Activated B cell treated with CpG ODN at 0.5 μM for 24 hours (primary cell): ENCODE measurements at regions not wholly inside any gene's neighbourhood (a gene's known extent, or its start where the extent isn't known, plus 50 kb on each side); places are given as distances from the start of the nearest gene placed in this dataset.

Source experiments
- ATAC-seq: fragments of 200-7000 bp; cut with Tn5 transposase; one replicate; pipeline ENCODE4 v1.10.0; 2021; ENCODE audit warnings: low read depth, mild to moderate bottlenecking, moderate library complexity
- CTCF ChIA-PET: fragments of 350-600 bp; sonication (Branson Sonifier 250); formaldehyde crosslinking; loops from one replicate; lab custom pipeline; 2021; ENCODE audit warnings: antibody characterized with exemption; lab: Charles Lee
- POLR2A ChIA-PET: fragments of 350-600 bp; sonication (Branson Sonifier 250); formaldehyde crosslinking; loops from one replicate; lab custom pipeline; 2021; ENCODE audit warnings: antibody characterized with exemption; lab: Charles Lee
- DNase-seq: peaks from one replicate; pipeline ENCODE4 v3.0.0; 2022
- H3K27ac Mint-ChIP-seq: one replicate; pipeline ENCODE4 v1.8.0; 2020; ENCODE audit warnings: mixed read lengths
- H3K27me3 Mint-ChIP-seq: one replicate; pipeline ENCODE4 v1.8.0; 2021; ENCODE audit warnings: mixed read lengths
- H3K36me3 Mint-ChIP-seq: one replicate; pipeline ENCODE4 v1.8.0; 2021; ENCODE audit warnings: low read depth, mixed read lengths
- H3K4me1 Mint-ChIP-seq: one replicate; pipeline ENCODE4 v1.8.0; 2021; ENCODE audit warnings: mixed read lengths
- H3K4me3 Mint-ChIP-seq: one replicate; pipeline ENCODE4 v1.8.0; 2020; ENCODE audit warnings: mild to moderate bottlenecking, mixed read lengths
- H3K9me3 Mint-ChIP-seq: one replicate; pipeline ENCODE4 v1.8.0; 2020; ENCODE audit warnings: mixed read lengths
- CTCF ChIP-seq: fragments of 200-600 bp; IDR thresholded peaks from one replicate; pipeline ENCODE4 v1.8.0; 2022; ENCODE audit warnings: antibody characterized with exemption, mild to moderate bottlenecking
- intact Hi-C: fragments of 100-400 bp; cut with micrococcal nuclease; formaldehyde crosslinking; loops from one replicate; pipeline ENCODE4 v1.15.1; 2024

GRCh38 chr12:30427555-30427954, 268.1 kb downstream of the IPO8 start:
- no peak for TF ChIP-seq CTCF
- Mint-ChIP-seq H3K4me3 (no peak overlapping the region), H3K27ac (no peak overlapping the region), H3K27me3 (no peaks in the 10 kb centered on the region), H3K9me3 (peaks cover 10% of the 10 kb centered on the region), H3K36me3 (no peaks in the 10 kb centered on the region), H3K4me1 (no peaks in the 10 kb centered on the region)
- ChIA-PET POLR2A (no interaction called here), CTCF (no interaction called here)
- intact Hi-C loops: no loop called here
- no peak for ATAC-seq
- no peak for DNase-seq

GRCh38 chr12:30425445-30425844, 270.2 kb downstream of the IPO8 start:
- intact Hi-C loops: no loop called here
- CTCF ChIA-PET: no interaction called here
- Mint-ChIP-seq H3K27me3 (no peaks in the 10 kb centered on the region), H3K4me1 (no peaks in the 10 kb centered on the region), H3K4me3 (no peak overlapping the region), H3K27ac (no peak overlapping the region), H3K9me3 (peaks cover 10% of the 10 kb centered on the region), H3K36me3 (no peaks in the 10 kb centered on the region)
- DNase-seq (no peak), ATAC-seq (no peak)
- TF ChIP-seq CTCF: no peak
- POLR2A ChIA-PET: no interaction called here

- ATAC-seq (no peak), DNase-seq (no peak)
- Mint-ChIP-seq H3K4me1 (no peaks in the 10 kb centered on the region), H3K36me3 (no peaks in the 10 kb centered on the region), H3K9me3 (peaks cover 10% of the 10 kb centered on the region), H3K4me3 (no peak overlapping the region), H3K27me3 (no peaks in the 10 kb centered on the region), H3K27ac (no peak overlapping the region)
- no peak for TF ChIP-seq CTCF
- intact Hi-C loops: no loop called here
- CTCF ChIA-PET: no interaction called here
- POLR2A ChIA-PET: no interaction called here
Measured at GRCh38 chr12:30423330-30423729, 272.3 kb downstream of the IPO8 start.

GRCh38 chr12:30422844-30423243, 272.8 kb downstream of the IPO8 start:
- no peak for ATAC-seq
- Mint-ChIP-seq H3K9me3 (peaks cover 10% of the 10 kb centered on the region), H3K27me3 (no peaks in the 10 kb centered on the region), H3K27ac (no peak overlapping the region), H3K4me1 (no peaks in the 10 kb centered on the region), H3K36me3 (no peaks in the 10 kb centered on the region), H3K4me3 (no peak overlapping the region)
- ChIA-PET POLR2A (no interaction called here), CTCF (no interaction called here)
- intact Hi-C loops: no loop called here
- TF ChIP-seq CTCF: no peak
- DNase-seq: no peak

- no peak for TF ChIP-seq CTCF
- Mint-ChIP-seq H3K36me3 (no peaks in the 10 kb centered on the region), H3K27ac (no peak overlapping the region), H3K4me3 (no peak overlapping the region), H3K9me3 (peaks cover 10% of the 10 kb centered on the region), H3K4me1 (no peaks in the 10 kb centered on the region), H3K27me3 (no peaks in the 10 kb centered on the region)
- CTCF ChIA-PET: no interaction called here
- POLR2A ChIA-PET: no interaction called here
- intact Hi-C loops: no loop called here
- DNase-seq (no peak), ATAC-seq (no peak)
Measured at GRCh38 chr12:30420561-30420960, 275.1 kb downstream of the IPO8 start.
